Activated B cell treated with CpG ODN at 0.5 μM for 24 hours (primary cell): ENCODE measurements at regions not wholly inside any gene's neighbourhood (a gene's known extent, or its start where the extent isn't known, plus 50 kb on each side); places are given as distances from the start of the nearest gene placed in this dataset.

ENCODE experiments used
- ATAC-seq: fragments of 200-7000 bp; cut with Tn5 transposase; one replicate; pipeline ENCODE4 v1.10.0; 2021; ENCODE audit warnings: low read depth, mild to moderate bottlenecking, moderate library complexity
- CTCF ChIA-PET: fragments of 350-600 bp; sonication (Branson Sonifier 250); formaldehyde crosslinking; loops from one replicate; lab custom pipeline; 2021; ENCODE audit warnings: antibody characterized with exemption; lab: Charles Lee
- POLR2A ChIA-PET: fragments of 350-600 bp; sonication (Branson Sonifier 250); formaldehyde crosslinking; loops from one replicate; lab custom pipeline; 2021; ENCODE audit warnings: antibody characterized with exemption; lab: Charles Lee
- DNase-seq: peaks from one replicate; pipeline ENCODE4 v3.0.0; 2022
- H3K27ac Mint-ChIP-seq: one replicate; pipeline ENCODE4 v1.8.0; 2020; ENCODE audit warnings: mixed read lengths
- H3K27me3 Mint-ChIP-seq: one replicate; pipeline ENCODE4 v1.8.0; 2021; ENCODE audit warnings: mixed read lengths
- H3K36me3 Mint-ChIP-seq: one replicate; pipeline ENCODE4 v1.8.0; 2021; ENCODE audit warnings: low read depth, mixed read lengths
- H3K4me1 Mint-ChIP-seq: one replicate; pipeline ENCODE4 v1.8.0; 2021; ENCODE audit warnings: mixed read lengths
- H3K4me3 Mint-ChIP-seq: one replicate; pipeline ENCODE4 v1.8.0; 2020; ENCODE audit warnings: mild to moderate bottlenecking, mixed read lengths
- H3K9me3 Mint-ChIP-seq: one replicate; pipeline ENCODE4 v1.8.0; 2020; ENCODE audit warnings: mixed read lengths
- intact Hi-C: fragments of 100-400 bp; cut with micrococcal nuclease; formaldehyde crosslinking; loops from one replicate; pipeline ENCODE4 v1.15.1; 2024
- TF ChIP-seq, protein P1 (sequence below): fragments of 200-600 bp; IDR thresholded peaks from one replicate; pipeline ENCODE4 v1.8.0; 2022; ENCODE audit warnings: antibody characterized with exemption, mild to moderate bottlenecking

DNA sequence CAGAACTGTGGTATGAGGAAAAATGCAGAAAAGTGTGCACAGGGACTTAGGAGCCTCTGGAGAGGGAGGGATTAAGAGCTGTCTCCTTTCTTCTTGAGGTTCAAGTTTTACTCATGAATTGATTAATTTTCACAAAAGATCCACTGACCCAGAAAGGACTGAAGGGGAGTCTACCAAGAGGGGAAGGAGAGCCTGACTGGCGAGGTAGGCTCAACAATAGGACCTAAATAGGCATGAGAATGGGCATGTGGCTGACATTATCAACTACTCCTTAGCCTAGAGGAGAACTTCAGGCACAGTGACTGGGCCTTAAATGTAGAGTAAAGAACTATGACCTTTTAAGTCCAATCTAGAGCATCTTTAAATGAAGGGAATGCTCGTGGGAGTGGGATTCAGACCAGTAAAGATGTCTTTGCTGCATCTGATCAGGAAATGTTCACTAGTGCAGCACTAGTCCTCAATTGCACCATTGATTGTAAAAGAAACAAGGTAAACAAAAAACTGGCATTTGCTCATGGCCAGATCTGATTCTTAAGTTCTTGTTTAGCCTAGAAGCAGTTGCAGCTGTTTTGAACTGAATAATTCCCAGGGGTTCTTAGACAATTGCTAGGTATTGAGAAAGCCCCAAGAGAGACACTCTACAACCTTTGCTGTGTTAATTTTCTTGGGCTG lies 135.6 kb downstream of the RAB38 start:
- POLR2A ChIA-PET: no interaction called here
- no peaks in the 10 kb centered on the region for H3K9me3 Mint-ChIP-seq
- CTCF ChIA-PET: no interaction called here
- intact Hi-C loops: no loop called here
- DNase-seq (no peak), ATAC-seq (no peak)
- TF ChIP-seq, protein P1, sequence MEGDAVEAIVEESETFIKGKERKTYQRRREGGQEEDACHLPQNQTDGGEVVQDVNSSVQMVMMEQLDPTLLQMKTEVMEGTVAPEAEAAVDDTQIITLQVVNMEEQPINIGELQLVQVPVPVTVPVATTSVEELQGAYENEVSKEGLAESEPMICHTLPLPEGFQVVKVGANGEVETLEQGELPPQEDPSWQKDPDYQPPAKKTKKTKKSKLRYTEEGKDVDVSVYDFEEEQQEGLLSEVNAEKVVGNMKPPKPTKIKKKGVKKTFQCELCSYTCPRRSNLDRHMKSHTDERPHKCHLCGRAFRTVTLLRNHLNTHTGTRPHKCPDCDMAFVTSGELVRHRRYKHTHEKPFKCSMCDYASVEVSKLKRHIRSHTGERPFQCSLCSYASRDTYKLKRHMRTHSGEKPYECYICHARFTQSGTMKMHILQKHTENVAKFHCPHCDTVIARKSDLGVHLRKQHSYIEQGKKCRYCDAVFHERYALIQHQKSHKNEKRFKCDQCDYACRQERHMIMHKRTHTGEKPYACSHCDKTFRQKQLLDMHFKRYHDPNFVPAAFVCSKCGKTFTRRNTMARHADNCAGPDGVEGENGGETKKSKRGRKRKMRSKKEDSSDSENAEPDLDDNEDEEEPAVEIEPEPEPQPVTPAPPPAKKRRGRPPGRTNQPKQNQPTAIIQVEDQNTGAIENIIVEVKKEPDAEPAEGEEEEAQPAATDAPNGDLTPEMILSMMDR: no peak
- no peaks in the 10 kb centered on the region for H3K4me1 Mint-ChIP-seq
- peaks cover 3% of the 10 kb centered on the region for H3K27me3 Mint-ChIP-seq
- H3K4me3 Mint-ChIP-seq: no peak overlapping the region
- no peak overlapping the region for H3K27ac Mint-ChIP-seq
- H3K36me3 Mint-ChIP-seq: no peaks in the 10 kb centered on the region

DNA sequence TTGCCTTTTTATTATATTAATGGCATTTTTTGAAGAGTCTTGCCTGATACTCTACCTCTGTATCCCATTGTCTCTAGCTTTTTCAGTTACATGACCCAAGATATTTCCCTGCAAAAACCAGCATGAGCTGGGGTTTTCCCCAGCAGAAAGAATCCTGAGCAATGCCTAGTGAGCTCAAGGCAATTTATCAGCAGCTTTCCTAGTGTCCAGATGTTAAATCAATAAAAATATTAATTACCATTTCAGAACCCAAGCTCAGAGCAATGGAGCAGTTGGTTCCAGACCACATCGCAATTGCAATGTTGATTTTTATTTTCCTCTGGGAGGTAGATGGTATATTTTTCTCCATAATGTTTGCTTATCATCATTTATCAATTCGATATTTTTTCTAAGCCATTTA lies 137.2 kb downstream of the RAB38 start:
- Mint-ChIP-seq H3K4me1 (no peaks in the 10 kb centered on the region), H3K9me3 (peaks cover 4% of the 10 kb centered on the region), H3K36me3 (peaks cover 1% of the 10 kb centered on the region), H3K4me3 (no peak overlapping the region), H3K27ac (no peak overlapping the region), H3K27me3 (peaks cover 3% of the 10 kb centered on the region)
- ATAC-seq (no peak), DNase-seq (no peak)
- intact Hi-C loops: no loop called here
- CTCF ChIA-PET: no interaction called here
- POLR2A ChIA-PET: no interaction called here
- TF ChIP-seq, protein P1: no peak

DNA sequence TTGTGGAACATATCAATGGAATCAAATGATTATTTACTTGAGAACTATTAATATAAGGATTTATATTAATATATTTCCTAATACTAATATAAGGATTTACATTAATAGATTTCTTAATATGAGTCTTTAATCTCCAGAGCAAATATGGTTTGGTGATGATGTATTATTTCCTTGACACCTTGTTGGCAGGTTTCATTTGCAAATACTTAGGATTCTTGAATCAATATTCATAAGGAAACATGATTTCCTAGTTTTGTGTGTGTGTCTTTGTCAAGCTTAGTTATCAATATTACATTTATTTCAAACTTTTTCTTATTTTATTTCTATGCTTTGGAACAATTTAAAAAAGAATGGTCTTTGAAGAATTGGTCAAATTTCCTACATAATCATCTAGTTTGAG lies 138.5 kb downstream of the RAB38 start:
- DNase-seq (no peak), ATAC-seq (no peak)
- H3K27ac Mint-ChIP-seq: no peak overlapping the region
- H3K4me3 Mint-ChIP-seq: no peak overlapping the region
- peaks cover 1% of the 10 kb centered on the region for H3K36me3 Mint-ChIP-seq
- ChIA-PET CTCF (no interaction called here), POLR2A (no interaction called here)
- peaks cover 3% of the 10 kb centered on the region for H3K27me3 Mint-ChIP-seq
- peaks cover 4% of the 10 kb centered on the region for H3K9me3 Mint-ChIP-seq
- TF ChIP-seq, protein P1: no peak
- no peaks in the 10 kb centered on the region for H3K4me1 Mint-ChIP-seq
- intact Hi-C loops: no loop called here

DNA sequence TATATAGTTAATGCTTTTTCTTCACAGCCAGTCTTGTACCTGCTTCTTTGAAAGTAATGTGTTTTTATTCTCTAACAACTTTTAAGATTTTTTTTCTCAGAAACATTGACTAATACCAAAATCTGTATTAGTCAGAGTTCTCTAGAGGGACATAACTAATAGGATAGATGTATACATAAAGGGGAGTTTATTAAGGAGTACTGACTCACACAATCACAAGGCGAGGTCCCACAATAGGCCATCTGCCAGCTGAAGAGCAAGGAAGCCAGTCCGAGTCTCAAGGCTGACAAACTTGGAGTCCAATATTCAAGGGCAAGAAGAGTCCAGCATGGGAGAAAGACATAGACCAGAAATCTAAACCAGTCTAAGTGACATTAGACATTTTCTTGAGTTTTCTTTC lies 140.0 kb downstream of the RAB38 start:
- peaks cover 4% of the 10 kb centered on the region for H3K9me3 Mint-ChIP-seq
- H3K27ac Mint-ChIP-seq: no peak overlapping the region
- peaks cover 3% of the 10 kb centered on the region for H3K27me3 Mint-ChIP-seq
- H3K36me3 Mint-ChIP-seq: peaks cover 1% of the 10 kb centered on the region
- TF ChIP-seq, protein P1: no peak
- ChIA-PET CTCF (no interaction called here), POLR2A (no interaction called here)
- ATAC-seq: no peak
- no peak overlapping the region for H3K4me3 Mint-ChIP-seq
- intact Hi-C loops: no loop called here
- no peaks in the 10 kb centered on the region for H3K4me1 Mint-ChIP-seq
- DNase-seq: no peak

DNA sequence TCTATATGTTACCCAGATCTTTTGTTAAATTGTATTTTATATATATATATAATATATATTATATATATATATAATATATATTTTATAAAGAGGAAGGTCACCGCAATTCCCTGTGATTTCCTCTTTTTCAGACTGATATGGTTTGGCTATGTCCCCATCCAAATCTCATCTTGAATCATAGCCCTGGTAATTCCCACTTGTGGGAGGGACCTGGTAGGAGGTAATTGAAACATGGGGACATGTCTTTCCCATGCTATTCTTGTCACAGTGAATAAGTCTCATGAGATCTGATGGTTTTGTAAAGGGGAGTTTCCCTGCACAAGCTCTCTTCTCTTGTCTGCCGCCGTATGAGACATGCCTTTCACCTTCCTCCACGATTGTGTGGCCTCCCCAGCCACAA lies 157.6 kb downstream of the RAB38 start:
- intact Hi-C loops: no loop called here

More for the DNA sequence above, 157.6 kb downstream of the RAB38 start:
- Mint-ChIP-seq H3K36me3 (no peaks in the 10 kb centered on the region), H3K4me1 (no peaks in the 10 kb centered on the region), H3K9me3 (no peaks in the 10 kb centered on the region), H3K27me3 (no peaks in the 10 kb centered on the region), H3K27ac (no peak overlapping the region), H3K4me3 (no peak overlapping the region)
- DNase-seq (no peak), ATAC-seq (no peak)
- ChIA-PET CTCF (interaction anchor here (2.7 to 4.5 kb wide), 4 partner anchors 520 to 534 kb away, joined by 14 to 47 read pairs (median 30); no protein-coding TSS in a partner anchor), POLR2A (no interaction called here)
- TF ChIP-seq, protein P1: no peak
